ENCODE measurements at regions not wholly inside any gene's neighbourhood (a gene's known extent, or its start where the extent isn't known, plus 50 kb on each side); places are given as distances from the start of the nearest gene placed in this dataset.

GRCh38 chr3:30465454-30465853 is 140.9 kb upstream of the TGFBR2 start:
- no peak overlapping the region for H3K27ac Mint-ChIP-seq
- H3K4me3 Mint-ChIP-seq: no peak overlapping the region
- intact Hi-C loops (cut with micrococcal nuclease): no loop called here

GRCh38 chr3:30467596-30468238 is 138.7 kb upstream of the TGFBR2 start:
- Mint-ChIP-seq H3K27me3 (ENCODE audit: low read depth in 3 of 3) (no peaks in the 10 kb centered on the region), H3K36me3 (peaks cover 1 to 2% of the 10 kb centered on the region in 2 donors), H3K9me3 (peaks cover 0 to 3% (median 2%) of the 10 kb centered on the region in 7 donors), H3K27ac (no peak overlapping the region), H3K4me1 (peaks cover 15% of the 10 kb centered on the region), H3K4me3 (no peak overlapping the region)
- TF ChIP-seq, protein P1, sequence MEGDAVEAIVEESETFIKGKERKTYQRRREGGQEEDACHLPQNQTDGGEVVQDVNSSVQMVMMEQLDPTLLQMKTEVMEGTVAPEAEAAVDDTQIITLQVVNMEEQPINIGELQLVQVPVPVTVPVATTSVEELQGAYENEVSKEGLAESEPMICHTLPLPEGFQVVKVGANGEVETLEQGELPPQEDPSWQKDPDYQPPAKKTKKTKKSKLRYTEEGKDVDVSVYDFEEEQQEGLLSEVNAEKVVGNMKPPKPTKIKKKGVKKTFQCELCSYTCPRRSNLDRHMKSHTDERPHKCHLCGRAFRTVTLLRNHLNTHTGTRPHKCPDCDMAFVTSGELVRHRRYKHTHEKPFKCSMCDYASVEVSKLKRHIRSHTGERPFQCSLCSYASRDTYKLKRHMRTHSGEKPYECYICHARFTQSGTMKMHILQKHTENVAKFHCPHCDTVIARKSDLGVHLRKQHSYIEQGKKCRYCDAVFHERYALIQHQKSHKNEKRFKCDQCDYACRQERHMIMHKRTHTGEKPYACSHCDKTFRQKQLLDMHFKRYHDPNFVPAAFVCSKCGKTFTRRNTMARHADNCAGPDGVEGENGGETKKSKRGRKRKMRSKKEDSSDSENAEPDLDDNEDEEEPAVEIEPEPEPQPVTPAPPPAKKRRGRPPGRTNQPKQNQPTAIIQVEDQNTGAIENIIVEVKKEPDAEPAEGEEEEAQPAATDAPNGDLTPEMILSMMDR (IDR thresholded peaks at IDR 0.05): no peak
- H3K4me3 ChIP-seq (replicated peaks in 1 of 3; ENCODE audit: low read depth in 2 of 3, low read length in 3 of 3): no peak overlapping the region
- WGBS (ENCODE audit: insufficient coverage): no CpG with 5 or more reads among the region's 1 CpG
- no peaks in the 10 kb centered on the region for H3K79me2 ChIP-seq (ENCODE audit: insufficient read depth, low read length)
- no peak overlapping the region for H3K27ac ChIP-seq (ENCODE audit: low read depth in 1 of 2, low read length in 2 of 2)
- H3K4me1 ChIP-seq (ENCODE audit: control insufficient read depth in 1 of 2, insufficient read depth in 2 of 2, low read length in 2 of 2): peaks cover 9 to 16% of the 10 kb centered on the region in 2 donors
- no peak overlapping the region for H3K4me2 ChIP-seq (replicated peaks; ENCODE audit: extremely low read depth, low read length, poor library complexity, severe bottlenecking)
- no peaks in the 10 kb centered on the region for H3K36me3 ChIP-seq (replicated peaks in 1 of 2; ENCODE audit: control insufficient read depth in 1 of 2, insufficient read depth in 2 of 2, low read length in 2 of 2)
- no peak overlapping the region for H3K9ac ChIP-seq (ENCODE audit: insufficient read depth, low read length, poor library complexity, severe bottlenecking)
- DNase-seq: no peak
- H2AFZ ChIP-seq (ENCODE audit: insufficient read depth, low read depth, low read length, poor library complexity, severe bottlenecking): no peak overlapping the region
- intact Hi-C loops (cut with micrococcal nuclease): no loop called here
- H3K9me3 ChIP-seq (replicated peaks in 1 of 2; ENCODE audit: control insufficient read depth in 1 of 2, insufficient read depth in 1 of 2, low read length in 2 of 2): no peaks in the 10 kb centered on the region
- H4K20me1 ChIP-seq (ENCODE audit: insufficient read depth, low read length): no peaks in the 10 kb centered on the region
- H3K27me3 ChIP-seq (ENCODE audit: control insufficient read depth in 2 of 2, insufficient read depth in 2 of 2, low read length in 2 of 2): no peaks in the 10 kb centered on the region

More at GRCh38 chr3:30465454-30465853, 140.9 kb upstream of the TGFBR2 start:
- TF ChIP-seq, protein P1 (IDR thresholded peaks at IDR 0.05): no peak
- Mint-ChIP-seq H3K9me3 (peaks cover 0 to 3% (median 2%) of the 10 kb centered on the region in 7 donors), H3K36me3 (peaks cover 1 to 2% of the 10 kb centered on the region in 2 donors), H3K27me3 (ENCODE audit: low read depth in 3 of 3) (no peaks in the 10 kb centered on the region), H3K4me1 (peaks cover 2% of the 10 kb centered on the region)
- no peaks in the 10 kb centered on the region for H3K27me3 ChIP-seq (ENCODE audit: control insufficient read depth in 2 of 2, insufficient read depth in 2 of 2, low read length in 2 of 2)
- H3K4me1 ChIP-seq (ENCODE audit: control insufficient read depth in 1 of 2, insufficient read depth in 2 of 2, low read length in 2 of 2): peaks cover 0 to 2% of the 10 kb centered on the region in 2 donors
- H3K9me3 ChIP-seq (replicated peaks in 1 of 2; ENCODE audit: control insufficient read depth in 1 of 2, insufficient read depth in 1 of 2, low read length in 2 of 2): no peaks in the 10 kb centered on the region
- DNase-seq: no peak
- no peaks in the 10 kb centered on the region for H4K20me1 ChIP-seq (ENCODE audit: insufficient read depth, low read length)
- no peak overlapping the region for H3K9ac ChIP-seq (ENCODE audit: insufficient read depth, low read length, poor library complexity, severe bottlenecking)
- H3K27ac ChIP-seq (ENCODE audit: low read depth in 1 of 2, low read length in 2 of 2): no peak overlapping the region
- H2AFZ ChIP-seq (ENCODE audit: insufficient read depth, low read depth, low read length, poor library complexity, severe bottlenecking): no peak overlapping the region
- H3K79me2 ChIP-seq (ENCODE audit: insufficient read depth, low read length): no peaks in the 10 kb centered on the region
- H3K36me3 ChIP-seq (replicated peaks in 1 of 2; ENCODE audit: control insufficient read depth in 1 of 2, insufficient read depth in 2 of 2, low read length in 2 of 2): no peaks in the 10 kb centered on the region
- no peak overlapping the region for H3K4me3 ChIP-seq (replicated peaks in 1 of 3; ENCODE audit: low read depth in 2 of 3, low read length in 3 of 3)
- no peak overlapping the region for H3K4me2 ChIP-seq (replicated peaks; ENCODE audit: extremely low read depth, low read length, poor library complexity, severe bottlenecking)
- WGBS (ENCODE audit: insufficient coverage): 100% methylated on average over 2 of the region's 2 CpGs

Measured in CD14-positive monocyte (primary cell).